ENCODE measurements at regions not wholly inside any gene's neighbourhood (a gene's known extent, or its start where the extent isn't known, plus 50 kb on each side); places are given as distances from the start of the nearest gene placed in this dataset.

DNA sequence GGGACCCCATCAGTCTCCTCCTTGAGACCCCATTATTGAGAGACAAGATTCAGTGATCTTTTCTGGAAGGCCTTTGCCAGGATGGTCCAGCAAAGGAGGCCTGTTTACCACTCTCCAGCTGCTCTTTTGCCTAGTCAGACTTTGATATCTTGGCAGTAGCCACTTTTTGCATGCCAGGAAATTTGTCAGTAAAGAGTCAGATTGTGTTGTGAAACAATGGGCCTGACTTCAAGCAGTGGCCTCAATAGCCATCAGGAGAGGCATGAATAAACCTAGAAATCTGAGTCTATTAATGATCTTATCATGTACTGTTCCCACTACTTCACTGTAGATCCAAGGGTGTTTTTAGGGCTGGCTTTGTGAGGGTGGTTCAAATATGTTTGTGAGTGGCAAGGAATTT is 479.4 kb downstream of the JRKL start:
- Histone ChIP-seq H4K20me1 (ENCODE audit: insufficient read depth, low read length) (no peaks in the 10 kb centered on the region), H3K23ac (ENCODE audit: low read depth, low read length) (no peak overlapping the region), H3K9ac (ENCODE audit: low read depth, low read length) (no peak overlapping the region), H3K79me1 (ENCODE audit: low read depth in 1 of 2, low read length in 2 of 2) (no peaks in the 10 kb centered on the region), H2AK5ac (ENCODE audit: low read depth, low read length) (no peak overlapping the region), H3K14ac (replicated peaks; ENCODE audit: low read depth, low read length) (no peak overlapping the region), H3K9me3 (ENCODE audit: control insufficient read depth, insufficient read depth, low read length) (0 out of 2 replicates have a peak, but pooled peaks cover 3% of the 10 kb centered on the region), H2AFZ (replicated peaks; ENCODE audit: low read length, poor library complexity) (no peak overlapping the region), H4K91ac (ENCODE audit: insufficient read depth, low read depth, low read length) (no peak overlapping the region), H3K36me3 (ENCODE audit: control insufficient read depth, insufficient read depth, low read length) (no peaks in the 10 kb centered on the region), H3K4ac (ENCODE audit: low read depth, low read length) (no peak overlapping the region), H3K56ac (ENCODE audit: extremely low read depth, insufficient read depth, low read length) (no peak overlapping the region), H3K27me3 (ENCODE audit: control insufficient read depth, insufficient read depth, low read length) (no peaks in the 10 kb centered on the region), H3K4me3 (ENCODE audit: insufficient read depth, low read depth, low read length) (no peak overlapping the region), H2BK20ac (ENCODE audit: low read depth, low read length) (no peak overlapping the region), H4K5ac (ENCODE audit: low read depth, low read length) (no peak overlapping the region), H3K4me2 (ENCODE audit: low read depth, low read length) (no peak overlapping the region), H2BK120ac (ENCODE audit: low read depth, low read length) (no peak overlapping the region), H2AK9ac (replicated peaks; ENCODE audit: low read depth, low read length, poor library complexity) (peak overlapping the region; percentile 48), H3K9me1 (ENCODE audit: insufficient read depth, low read length) (no peaks in the 10 kb centered on the region), H2BK5ac (ENCODE audit: low read depth, low read length, poor library complexity, severe bottlenecking) (no peak overlapping the region), H3K4me1 (ENCODE audit: control insufficient read depth, insufficient read depth, low read length) (no peaks in the 10 kb centered on the region), H4K8ac (ENCODE audit: low read depth in 2 of 2, low read length in 2 of 2) (no peak overlapping the region), H3K18ac (ENCODE audit: low read depth, low read length) (no peak overlapping the region), H3K27ac (ENCODE audit: insufficient read depth, low read length) (no peak overlapping the region), H2BK15ac (ENCODE audit: low read depth, low read length) (no peak overlapping the region)
- BruUV-seq (replicated peaks), result no TSS peak
- TF ChIP-seq NFE2L2 (IDR thresholded peaks at IDR 0.05; ENCODE audit: low read depth, low read length) (no peak), FOS (IDR thresholded peaks at IDR 0.05; ENCODE audit: low read depth, low read length) (no peak), MXI1 (IDR thresholded peaks at IDR 0.05; ENCODE audit: borderline replicate concordance, low read depth, low read length) (no peak), RAD21 (IDR thresholded peaks at IDR 0.05; ENCODE audit: low read length) (no peak), ELK1 (IDR thresholded peaks at IDR 0.05; ENCODE audit: borderline replicate concordance, low read depth, low read length) (no peak), CHD1 (IDR thresholded peaks at IDR 0.05; ENCODE audit: low read depth, low read length) (no peak), CEBPB (IDR thresholded peaks at IDR 0.05; ENCODE audit: low read depth, low read length) (no peak), POLR2A (IDR thresholded peaks at IDR 0.05; ENCODE audit: low read depth, low read length) (no peak), MAFK (IDR thresholded peaks at IDR 0.05; ENCODE audit: low read depth, low read length) (no peak), RCOR1 (IDR thresholded peaks at IDR 0.05; ENCODE audit: insufficient replicate concordance, low read length) (no peak), BHLHE40 (IDR thresholded peaks at IDR 0.05; ENCODE audit: low read depth, low read length) (no peak), RFX5 (IDR thresholded peaks at IDR 0.05; ENCODE audit: low read depth, low read length) (no peak)
- TF ChIP-seq, protein P1, sequence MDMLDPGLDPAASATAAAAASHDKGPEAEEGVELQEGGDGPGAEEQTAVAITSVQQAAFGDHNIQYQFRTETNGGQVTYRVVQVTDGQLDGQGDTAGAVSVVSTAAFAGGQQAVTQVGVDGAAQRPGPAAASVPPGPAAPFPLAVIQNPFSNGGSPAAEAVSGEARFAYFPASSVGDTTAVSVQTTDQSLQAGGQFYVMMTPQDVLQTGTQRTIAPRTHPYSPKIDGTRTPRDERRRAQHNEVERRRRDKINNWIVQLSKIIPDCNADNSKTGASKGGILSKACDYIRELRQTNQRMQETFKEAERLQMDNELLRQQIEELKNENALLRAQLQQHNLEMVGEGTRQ (IDR thresholded peaks at IDR 0.05; ENCODE audit: low read depth, low read length), result no peak
- ChIA-PET POLR2A (ENCODE audit: unreplicated experiment) (no interaction called here), CTCF (no interaction called here)
- no peak for DNase-seq
- dilution Hi-C loops (cut with HindIII; ENCODE audit: low sequenced_read_pairs, unreplicated experiment) (no loop called here), in situ Hi-C loops (cut with MboI; ENCODE audit: low sequenced_read_pairs) (no loop called here), intact Hi-C loops (cut with micrococcal nuclease) (no loop called here)
- ATAC-seq (ENCODE audit: low read depth), result no peak

Data from IMR-90 (cell line).